ENCODE measurements at regions not wholly inside any gene's neighbourhood (a gene's known extent, or its start where the extent isn't known, plus 50 kb on each side); places are given as distances from the start of the nearest gene placed in this dataset.
"Not testable (repeated sequence)": the region's sequence is repeated elsewhere in the genome, so short reads cannot be mapped to it uniquely, and the experiment has no call there.

DNA sequence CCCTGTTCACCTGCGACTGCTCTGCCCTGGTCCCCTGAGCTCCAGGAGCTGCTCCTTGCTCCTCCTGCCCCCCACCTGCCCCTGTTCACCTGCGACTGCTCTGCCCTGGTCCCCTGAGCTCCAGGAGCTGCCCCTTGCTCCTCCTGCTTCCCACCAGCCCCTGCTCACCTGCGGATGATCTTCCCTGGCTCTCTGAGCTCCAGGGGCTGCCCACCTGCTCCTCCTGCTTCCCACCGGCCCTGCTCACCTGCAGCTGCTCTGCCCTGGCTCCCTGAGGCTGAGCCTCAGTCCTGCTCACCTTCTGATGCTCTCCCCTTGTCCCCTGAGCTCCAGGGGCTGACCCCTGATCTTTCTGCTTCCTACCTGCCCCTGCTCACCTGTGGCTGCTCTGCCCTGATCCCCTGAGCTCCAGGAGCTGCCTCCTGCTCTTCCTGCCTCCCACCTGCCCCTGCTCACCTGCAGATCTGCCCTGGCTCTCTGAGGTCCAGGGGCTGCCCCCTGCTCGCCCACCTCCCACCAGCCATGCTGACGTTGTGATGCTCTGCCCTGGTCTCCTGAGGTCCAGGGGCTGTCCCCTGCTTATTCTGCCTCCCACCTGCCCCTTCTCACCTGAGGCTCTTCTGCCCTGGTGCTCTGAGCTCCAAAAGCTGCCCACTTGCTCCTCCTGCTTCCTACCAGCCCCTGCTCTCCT is 219.2 kb downstream of the TMEM121 start:
- no peak for TF ChIP-seq CTCF (conservative IDR thresholded peaks at IDR 0.05; ENCODE audit: low read depth)
- POLR2A ChIA-PET (ENCODE audit: low non-redundant PET) = no interaction called here
- no peak overlapping the region for H3K27ac ChIP-seq
- DNase-seq (ENCODE audit: low spot score) = no peak
- CTCF ChIA-PET = no interaction called here

DNA sequence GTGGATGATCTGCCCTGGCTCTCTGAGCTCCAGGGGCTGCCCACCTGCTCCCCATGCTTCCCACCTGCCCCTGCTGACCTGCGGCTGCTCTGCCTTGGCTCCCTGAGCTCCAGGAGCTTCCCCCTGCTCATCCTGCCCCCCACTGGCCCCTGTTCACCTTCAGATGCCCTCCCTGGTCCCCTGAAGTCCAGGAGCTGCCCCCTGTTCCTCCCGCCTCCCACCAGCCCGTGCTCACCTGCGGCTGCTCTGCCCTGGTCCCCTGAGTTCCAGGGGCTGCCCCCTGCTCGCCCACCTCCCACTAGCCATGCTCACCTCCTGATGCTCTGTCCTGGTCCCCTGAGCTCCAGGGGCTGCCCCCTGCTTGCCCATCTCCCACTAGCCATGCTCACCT is 219.7 kb downstream of the TMEM121 start:
- DNase-seq (ENCODE audit: low spot score) = no peak
- TF ChIP-seq CTCF (conservative IDR thresholded peaks at IDR 0.05; ENCODE audit: low read depth) = no peak
- POLR2A ChIA-PET (ENCODE audit: low non-redundant PET) = no interaction called here
- H3K27ac ChIP-seq = no peak overlapping the region
- CTCF ChIA-PET = no interaction called here

DNA sequence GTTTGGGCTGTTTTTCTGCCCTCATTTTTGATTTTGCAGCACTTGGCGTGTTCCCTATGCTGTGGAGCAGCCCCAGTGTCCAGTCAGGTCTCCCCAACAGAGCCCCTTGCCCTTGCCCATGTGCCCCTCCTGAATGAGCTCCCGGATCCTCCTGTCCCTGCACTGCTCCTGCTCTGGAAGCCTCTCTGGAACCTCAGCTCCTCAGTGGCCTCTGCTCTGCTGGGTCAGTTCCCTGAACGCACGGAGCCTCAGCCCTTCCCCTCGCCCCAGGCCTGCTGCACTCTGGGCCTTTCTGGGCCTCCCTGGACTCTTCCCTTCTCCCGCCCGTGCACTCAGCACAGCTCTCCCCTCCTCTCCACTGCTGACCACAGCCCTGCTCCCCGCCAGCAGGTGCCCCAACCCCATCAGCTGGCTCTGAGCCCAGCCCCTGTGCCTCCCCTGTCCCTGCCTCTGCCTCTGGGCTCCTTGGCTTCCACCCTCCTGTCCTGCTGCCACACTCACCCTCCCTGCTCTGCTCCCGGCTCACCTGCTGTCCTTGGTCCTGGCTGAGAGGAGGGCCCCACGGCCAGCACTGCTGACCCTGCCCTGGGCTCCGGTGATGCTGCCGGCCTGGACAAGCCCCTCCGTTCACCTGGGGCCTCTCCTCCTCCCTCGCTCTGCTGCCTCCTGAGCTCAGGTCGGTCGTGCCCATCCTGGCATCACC is 220.6 kb downstream of the TMEM121 start:
- POLR2A ChIA-PET (ENCODE audit: low non-redundant PET); CTCF ChIA-PET; H3K27ac ChIP-seq; DNase-seq (ENCODE audit: low spot score): not testable (repeated sequence)

GRCh38 chr14:105747503-105748203 is 221.3 kb downstream of the TMEM121 start:
- CTCF ChIA-PET = interaction anchor here (0.7 kb wide), 1 partner anchor 368 kb away, joined by 3 read pairs; no protein-coding TSS in a partner anchor
- H3K27ac ChIP-seq; POLR2A ChIA-PET (ENCODE audit: low non-redundant PET); DNase-seq (ENCODE audit: low spot score): not testable (repeated sequence)

- TF ChIP-seq CTCF (conservative IDR thresholded peaks at IDR 0.05; ENCODE audit: low read depth) = no peak
- POLR2A ChIA-PET (ENCODE audit: low non-redundant PET) = no interaction called here
These were observed 221.8 kb downstream of the TMEM121 start for GRCh38 chr14:105748204-105748578.

GRCh38 chr14:105748710-105749109 is 222.3 kb downstream of the TMEM121 start:
- CTCF ChIA-PET; H3K27ac ChIP-seq; DNase-seq (ENCODE audit: low spot score); POLR2A ChIA-PET (ENCODE audit: low non-redundant PET): not testable (repeated sequence)

More at GRCh38 chr14:105748204-105748578, 221.8 kb downstream of the TMEM121 start:
- no peak overlapping the region for H3K27ac ChIP-seq
- CTCF ChIA-PET = interaction anchor here (0.7 kb wide), 1 partner anchor 368 kb away, joined by 3 read pairs; no protein-coding TSS in a partner anchor
- peak; percentile 19 for DNase-seq (ENCODE audit: low spot score)

DNA sequence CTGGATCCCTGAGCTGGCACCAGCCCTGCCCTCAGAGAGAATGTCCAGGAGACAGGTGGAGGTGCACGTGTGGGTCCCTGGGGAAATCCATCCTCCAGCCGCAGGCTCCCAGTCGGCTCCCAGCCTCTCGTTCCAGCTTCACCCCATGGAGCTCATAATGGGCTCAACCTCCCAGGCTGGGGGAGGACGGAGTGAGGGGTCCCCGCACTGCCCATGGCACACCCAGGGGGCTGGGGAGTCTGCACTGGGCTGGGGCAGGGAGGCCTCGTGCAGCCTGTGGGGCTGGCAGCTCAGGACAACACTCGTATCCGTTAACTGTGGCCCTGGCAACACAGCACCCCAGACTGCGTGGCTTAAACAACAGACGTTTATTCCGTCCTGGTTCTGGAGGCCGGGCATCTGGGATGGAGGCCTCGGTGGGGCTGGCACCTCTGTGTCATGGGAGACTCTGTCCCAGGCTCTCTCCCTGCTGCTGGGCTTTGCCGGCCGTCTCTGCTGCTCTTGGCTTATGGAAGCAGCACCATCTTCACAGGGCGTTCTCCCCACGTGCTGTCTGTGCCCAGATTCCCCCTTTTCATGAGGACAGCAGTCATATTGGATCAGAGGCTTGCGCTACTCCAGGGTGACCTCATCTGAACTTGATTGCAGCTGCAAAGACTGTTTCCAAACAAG is 223.6 kb downstream of the TMEM121 start:
- POLR2A ChIA-PET (ENCODE audit: low non-redundant PET); CTCF ChIA-PET; DNase-seq (ENCODE audit: low spot score); H3K27ac ChIP-seq: not testable (repeated sequence)

DNA sequence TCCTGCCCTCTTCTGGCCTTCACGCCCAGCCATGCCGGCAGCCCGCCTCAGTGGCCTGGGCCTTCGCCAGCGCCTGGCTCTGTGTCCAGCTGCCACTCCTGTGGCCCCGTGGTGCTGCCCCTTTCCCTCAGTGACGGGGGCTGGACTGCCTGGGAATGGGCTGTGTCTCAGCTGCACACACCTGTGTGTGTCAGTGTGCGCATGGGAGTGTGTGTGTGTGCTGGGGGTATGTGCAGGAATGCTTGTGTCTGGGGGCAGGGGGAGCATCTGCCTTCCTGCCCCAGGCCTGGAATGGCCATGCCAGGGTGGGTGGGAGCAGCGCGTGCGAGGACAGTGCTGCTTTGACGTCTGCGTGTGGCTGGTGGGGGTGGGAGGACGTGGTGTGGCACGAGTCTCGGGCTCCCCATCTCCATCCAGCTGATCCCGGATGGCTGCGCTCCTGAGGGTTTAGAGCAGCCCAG is 224.9 kb downstream of the TMEM121 start:
- DNase-seq (ENCODE audit: low spot score); CTCF ChIA-PET; H3K27ac ChIP-seq; POLR2A ChIA-PET (ENCODE audit: low non-redundant PET): not testable (repeated sequence)

DNA sequence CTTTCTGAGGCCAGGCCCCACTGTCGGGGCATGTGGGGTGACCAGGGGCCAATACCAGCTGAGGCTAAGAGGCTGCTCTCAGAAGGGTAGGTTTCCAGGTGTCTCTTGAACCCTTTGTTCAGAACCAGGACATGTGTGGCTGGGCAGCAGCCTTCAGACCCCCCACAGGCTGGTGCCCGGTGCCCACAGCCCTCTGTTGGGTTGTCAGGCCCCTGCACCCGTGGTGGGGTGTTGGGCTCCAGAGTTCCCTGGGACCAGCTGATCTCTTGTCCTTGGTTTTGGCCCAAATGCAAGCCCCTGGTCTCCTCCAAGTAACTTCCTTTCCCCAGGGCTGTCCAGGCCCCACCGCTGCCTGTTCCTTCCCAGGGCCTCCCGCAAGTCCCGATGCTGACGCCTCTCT is 226.0 kb downstream of the TMEM121 start:
- CTCF ChIA-PET; H3K27ac ChIP-seq; DNase-seq (ENCODE audit: low spot score); POLR2A ChIA-PET (ENCODE audit: low non-redundant PET): not testable (repeated sequence)
